ENCODE measurements at regions not wholly inside any gene's neighbourhood (a gene's known extent, or its start where the extent isn't known, plus 50 kb on each side); places are given as distances from the start of the nearest gene placed in this dataset.

DNA sequence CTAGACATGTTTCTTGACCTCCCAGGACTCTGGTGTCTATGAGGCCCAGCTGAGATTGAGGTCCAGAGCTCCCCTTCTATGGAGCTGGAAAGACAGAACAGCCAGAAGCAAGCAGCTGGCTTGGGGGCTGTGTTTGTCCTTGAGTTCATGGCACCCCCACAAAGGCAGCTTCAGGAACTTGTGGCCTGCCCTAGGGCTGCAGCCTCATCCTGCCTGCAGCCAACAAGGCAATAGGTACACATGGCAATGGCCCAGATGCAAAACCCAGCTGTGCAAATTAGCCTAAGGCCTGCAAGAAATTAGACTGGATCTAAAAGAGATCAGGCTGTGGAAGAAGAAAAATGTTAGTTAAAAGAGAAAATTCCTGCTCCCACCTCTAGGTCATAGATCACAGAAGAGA, 131.7 kb upstream of the NALF2 start:
- TF ChIP-seq, protein P1, sequence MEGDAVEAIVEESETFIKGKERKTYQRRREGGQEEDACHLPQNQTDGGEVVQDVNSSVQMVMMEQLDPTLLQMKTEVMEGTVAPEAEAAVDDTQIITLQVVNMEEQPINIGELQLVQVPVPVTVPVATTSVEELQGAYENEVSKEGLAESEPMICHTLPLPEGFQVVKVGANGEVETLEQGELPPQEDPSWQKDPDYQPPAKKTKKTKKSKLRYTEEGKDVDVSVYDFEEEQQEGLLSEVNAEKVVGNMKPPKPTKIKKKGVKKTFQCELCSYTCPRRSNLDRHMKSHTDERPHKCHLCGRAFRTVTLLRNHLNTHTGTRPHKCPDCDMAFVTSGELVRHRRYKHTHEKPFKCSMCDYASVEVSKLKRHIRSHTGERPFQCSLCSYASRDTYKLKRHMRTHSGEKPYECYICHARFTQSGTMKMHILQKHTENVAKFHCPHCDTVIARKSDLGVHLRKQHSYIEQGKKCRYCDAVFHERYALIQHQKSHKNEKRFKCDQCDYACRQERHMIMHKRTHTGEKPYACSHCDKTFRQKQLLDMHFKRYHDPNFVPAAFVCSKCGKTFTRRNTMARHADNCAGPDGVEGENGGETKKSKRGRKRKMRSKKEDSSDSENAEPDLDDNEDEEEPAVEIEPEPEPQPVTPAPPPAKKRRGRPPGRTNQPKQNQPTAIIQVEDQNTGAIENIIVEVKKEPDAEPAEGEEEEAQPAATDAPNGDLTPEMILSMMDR (conservative IDR thresholded peaks at IDR 0.05) = no peak
- Mint-ChIP-seq H3K27ac (no peak overlapping the region), H3K4me3 (no peak overlapping the region), H3K9me3 (peaks cover 17% of the 10 kb centered on the region), H3K27me3 (no peaks in the 10 kb centered on the region), H3K36me3 (no peaks in the 10 kb centered on the region), H3K4me1 (ENCODE audit: unreplicated experiment) (no peaks in the 10 kb centered on the region)
- peak; percentile 20 for DNase-seq (ENCODE audit: extremely low spot score, unreplicated experiment)

GRCh38 chrX:69371159-69371558, 133.0 kb upstream of the NALF2 start:
- Mint-ChIP-seq H3K4me1 (ENCODE audit: unreplicated experiment) (no peaks in the 10 kb centered on the region), H3K27me3 (no peaks in the 10 kb centered on the region), H3K4me3 (no peak overlapping the region), H3K36me3 (no peaks in the 10 kb centered on the region), H3K9me3 (peaks cover 8% of the 10 kb centered on the region), H3K27ac (no peak overlapping the region)
- TF ChIP-seq, protein P1 (conservative IDR thresholded peaks at IDR 0.05) = no peak
- peak; percentile 25 for DNase-seq (ENCODE audit: extremely low spot score, unreplicated experiment)

DNA sequence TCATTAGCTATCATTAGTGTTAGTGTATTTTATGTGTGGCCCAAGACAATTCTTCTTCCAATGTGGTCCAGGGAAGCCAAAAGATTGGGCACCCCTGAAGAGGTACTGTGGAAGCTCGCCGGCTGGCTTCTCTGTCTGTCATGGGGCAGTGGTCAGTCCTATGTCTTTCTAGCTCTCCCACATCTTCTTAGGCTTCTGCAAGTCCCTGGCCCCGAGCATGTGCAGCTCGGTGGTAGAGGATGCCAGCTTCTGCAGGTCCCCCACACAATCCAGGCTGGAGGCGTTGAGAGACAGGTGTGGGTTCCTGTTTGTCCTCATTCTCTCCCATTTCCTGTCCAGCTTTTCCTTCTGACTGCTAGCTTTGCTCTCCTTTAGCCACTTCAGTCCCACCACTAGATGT, 134.1 kb upstream of the NALF2 start:
- Mint-ChIP-seq H3K4me1 (ENCODE audit: unreplicated experiment) (no peaks in the 10 kb centered on the region), H3K4me3 (no peak overlapping the region)
- TF ChIP-seq, protein P1 (conservative IDR thresholded peaks at IDR 0.05) = no peak

DNA sequence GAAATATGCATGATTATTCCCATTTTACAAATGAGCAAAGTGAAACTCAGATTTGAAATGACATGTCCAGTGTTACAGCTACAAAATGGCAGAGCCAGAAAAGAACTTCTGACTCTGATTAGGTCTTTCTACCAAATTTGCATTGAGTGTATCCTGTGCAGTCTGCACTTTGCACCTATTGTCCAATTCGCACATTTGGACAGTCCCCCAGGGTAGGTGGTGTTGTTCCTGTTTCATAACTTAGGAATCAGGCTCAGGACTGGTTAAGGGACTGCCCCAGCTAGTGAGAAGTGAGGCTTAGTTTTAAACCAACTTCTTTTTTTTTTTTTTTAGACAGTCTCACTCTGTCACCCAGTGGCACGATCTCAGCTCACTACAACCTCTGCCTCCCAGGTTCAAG, 137.9 kb upstream of the NALF2 start:
- Mint-ChIP-seq H3K4me1 (ENCODE audit: unreplicated experiment) (peaks cover 9% of the 10 kb centered on the region), H3K27me3 (no peaks in the 10 kb centered on the region), H3K4me3 (no peak overlapping the region), H3K27ac (no peak overlapping the region), H3K36me3 (no peaks in the 10 kb centered on the region), H3K9me3 (no peaks in the 10 kb centered on the region)
- TF ChIP-seq, protein P1 (conservative IDR thresholded peaks at IDR 0.05) = no peak
- DNase-seq (ENCODE audit: extremely low spot score, unreplicated experiment) = no peak

More for the DNA sequence above, 134.1 kb upstream of the NALF2 start:
- DNase-seq (ENCODE audit: extremely low spot score, unreplicated experiment) = peak; percentile 18
- no peaks in the 10 kb centered on the region for H3K27me3 Mint-ChIP-seq
- no peak overlapping the region for H3K27ac Mint-ChIP-seq
- H3K9me3 Mint-ChIP-seq = peaks cover 8% of the 10 kb centered on the region
- H3K36me3 Mint-ChIP-seq = no peaks in the 10 kb centered on the region

DNA sequence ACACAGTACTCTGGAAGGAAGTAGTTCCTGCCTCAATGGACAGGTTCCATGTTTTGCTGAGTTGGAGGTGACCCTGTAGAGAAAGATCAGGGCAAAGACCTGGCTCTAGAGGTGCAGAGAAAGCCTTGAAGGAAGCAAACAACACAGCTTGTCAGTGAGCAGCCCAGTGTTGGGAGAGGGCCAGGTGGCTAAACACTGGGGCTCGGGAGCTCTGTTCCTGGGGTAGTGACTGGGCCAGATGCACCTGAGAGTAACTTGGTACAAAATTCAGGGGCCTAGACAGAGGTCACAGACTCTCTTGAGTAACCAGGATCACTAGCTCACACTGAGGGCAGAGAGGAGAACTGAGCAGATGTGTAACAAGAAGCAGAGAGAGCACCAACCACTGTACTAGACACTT, 138.4 kb upstream of the NALF2 start:
- Mint-ChIP-seq H3K4me1 (ENCODE audit: unreplicated experiment) (peaks cover 9% of the 10 kb centered on the region), H3K36me3 (no peaks in the 10 kb centered on the region), H3K4me3 (no peak overlapping the region), H3K27me3 (no peaks in the 10 kb centered on the region), H3K9me3 (no peaks in the 10 kb centered on the region), H3K27ac (no peak overlapping the region)
- TF ChIP-seq, protein P1 (conservative IDR thresholded peaks at IDR 0.05) = no peak
- no peak for DNase-seq (ENCODE audit: extremely low spot score, unreplicated experiment)

DNA sequence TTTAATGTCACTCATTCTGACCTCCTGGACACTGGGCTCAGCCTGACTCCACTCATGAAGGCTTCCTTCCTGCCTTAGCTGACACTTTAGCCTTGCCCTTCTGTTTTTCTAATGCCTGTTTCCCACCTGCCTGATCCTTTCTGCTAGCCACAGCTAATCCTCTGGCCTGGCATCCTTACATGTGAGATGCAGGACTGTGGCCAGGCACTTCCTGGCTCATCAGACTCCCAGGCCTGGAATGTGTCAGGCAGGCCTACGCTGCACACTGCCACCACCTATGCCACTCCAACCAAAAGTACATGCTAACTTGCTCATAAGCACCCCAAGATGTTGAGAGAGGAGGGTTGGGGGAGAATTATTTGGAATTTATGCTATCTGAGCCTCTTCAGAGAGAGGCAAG, 138.8 kb upstream of the NALF2 start:
- H3K27ac Mint-ChIP-seq = no peak overlapping the region

More for the DNA sequence above, 138.8 kb upstream of the NALF2 start:
- Mint-ChIP-seq H3K9me3 (no peaks in the 10 kb centered on the region), H3K27me3 (no peaks in the 10 kb centered on the region), H3K4me1 (ENCODE audit: unreplicated experiment) (peaks cover 9% of the 10 kb centered on the region), H3K4me3 (no peak overlapping the region), H3K36me3 (no peaks in the 10 kb centered on the region)
- no peak for DNase-seq (ENCODE audit: extremely low spot score, unreplicated experiment)
- TF ChIP-seq, protein P1 (conservative IDR thresholded peaks at IDR 0.05) = no peak
